Mesendoderm (in vitro differentiated cells): ENCODE measurements at regions not wholly inside any gene's neighbourhood (a gene's known extent, or its start where the extent isn't known, plus 50 kb on each side); places are given as distances from the start of the nearest gene placed in this dataset.

Source experiments
- DNase-seq: peaks from one replicate; pipeline ENCODE4 v3.0.0; 2013
- H2AK5ac ChIP-seq: 2 replicates; pipeline ENCODE4 v1.6.1; 2013; ENCODE audit warnings: low read length, inconsistent platforms
- H2BK120ac ChIP-seq: 2 replicates; pipeline ENCODE4 v1.6.1; 2013; ENCODE audit warnings: low read depth, mild to moderate bottlenecking, low read length, moderate library complexity, mixed read lengths
- H2BK15ac ChIP-seq: replicated peaks from 2 replicates; pipeline ENCODE4 v1.6.1; 2013; ENCODE audit warnings: low read depth, mild to moderate bottlenecking, moderate library complexity
- H2BK5ac ChIP-seq: 2 replicates; pipeline ENCODE4 v1.6.1; 2013; ENCODE audit warnings: low read length, inconsistent platforms
- H3K18ac ChIP-seq: 2 replicates; pipeline ENCODE4 v1.6.1; 2013; ENCODE audit warnings: mild to moderate bottlenecking, low read length, mixed read lengths
- H3K23ac ChIP-seq: one replicate; pipeline ENCODE4 v1.6.1; 2013; ENCODE audit warnings: low read length
- H3K27ac ChIP-seq: 2 replicates; pipeline ENCODE4 v1.5.1; 2013; ENCODE audit warnings: low read depth, mild to moderate bottlenecking, inconsistent platforms, low read length, moderate library complexity
- H3K27me3 ChIP-seq: 2 replicates; pipeline ENCODE4 v1.6.1; 2013; ENCODE audit warnings: low read length, control low read depth, mild to moderate bottlenecking, inconsistent platforms; ENCODE audit not compliant: insufficient read depth, poor library complexity
- H3K36me3 ChIP-seq: 2 replicates; pipeline ENCODE4 v1.6.1; 2013; ENCODE audit warnings: low read length, inconsistent platforms; ENCODE audit not compliant: control insufficient read depth, insufficient read depth
- H3K4ac ChIP-seq: one replicate; pipeline ENCODE4 v1.6.1; 2013; ENCODE audit warnings: low read depth, mild to moderate bottlenecking, low read length, moderate library complexity
- H3K4me1 ChIP-seq: 2 replicates; pipeline ENCODE4 v1.6.1; 2013; ENCODE audit warnings: low read depth, low read length, inconsistent platforms; ENCODE audit not compliant: control insufficient read depth
- H3K4me2 ChIP-seq: 2 replicates; pipeline ENCODE4 v1.6.1; 2013; ENCODE audit warnings: low read length
- H3K4me3 ChIP-seq: 2 replicates; pipeline ENCODE4 v1.5.1; 2013; ENCODE audit warnings: mild to moderate bottlenecking, low read length
- H3K56ac ChIP-seq: one replicate; pipeline ENCODE4 v1.6.1; 2013; ENCODE audit warnings: low read length
- H3K79me1 ChIP-seq: 2 replicates; pipeline ENCODE4 v1.6.1; 2013; ENCODE audit warnings: low read length, inconsistent platforms
- H3K79me2 ChIP-seq: 2 replicates; pipeline ENCODE4 v1.6.1; 2013; ENCODE audit warnings: mild to moderate bottlenecking, low read length; ENCODE audit not compliant: control insufficient read depth, insufficient read depth
- H3K9ac ChIP-seq: 2 replicates; pipeline ENCODE4 v1.6.1; 2013; ENCODE audit warnings: low read length, inconsistent platforms
- H4K5ac ChIP-seq: one replicate; pipeline ENCODE4 v1.6.1; 2013; ENCODE audit warnings: low read length
- H4K8ac ChIP-seq: one replicate; pipeline ENCODE4 v1.6.1; 2013; ENCODE audit warnings: low read depth, mild to moderate bottlenecking, control low read depth, low read length, moderate library complexity
- WGBS: extraction: QIAGEN DNeasy Blood & Tissue Kit; methylation state at CpG from one replicate; pipeline ENCODE4 v1.1.7; 2013; ENCODE audit warnings: low lambda C conversion rate, missing lambda C conversion rate; ENCODE audit not compliant: insufficient coverage; ENCODE audit errors: extremely low coverage; 5-methylcytosine and 5-hydroxymethylcytosine counted together

GRCh38 chr12:70149013-70149412 is 94.2 kb upstream of the CNOT2 start:
- Histone ChIP-seq H3K27ac (no peak overlapping the region), H2BK120ac (no peak overlapping the region), H3K4me2 (no peak overlapping the region), H2AK5ac (no peak overlapping the region), H4K5ac (no peak overlapping the region), H3K79me1 (no peaks in the 10 kb centered on the region), H3K18ac (no peak overlapping the region), H3K27me3 (no peaks in the 10 kb centered on the region), H3K23ac (no peak overlapping the region), H3K9ac (no peak overlapping the region), H2BK5ac (no peak overlapping the region), H3K4ac (no peak overlapping the region), H3K56ac (no peak overlapping the region), H3K36me3 (no peaks in the 10 kb centered on the region), H4K8ac (no peak overlapping the region), H2BK15ac (no peak overlapping the region), H3K79me2 (no peaks in the 10 kb centered on the region), H3K4me3 (no peak overlapping the region), H3K4me1 (no peaks in the 10 kb centered on the region)
- WGBS: no CpG with 5 or more reads among the region's 2 CpGs
- DNase-seq: no peak

GRCh38 chr12:70149665-70150064 is 93.6 kb upstream of the CNOT2 start:
- Histone ChIP-seq H3K4me1 (no peaks in the 10 kb centered on the region), H3K36me3 (no peaks in the 10 kb centered on the region), H3K79me2 (no peaks in the 10 kb centered on the region), H3K9ac (no peak overlapping the region), H3K56ac (no peak overlapping the region), H3K79me1 (no peaks in the 10 kb centered on the region), H3K23ac (no peak overlapping the region), H3K4me3 (no peak overlapping the region), H3K18ac (no peak overlapping the region), H3K27me3 (no peaks in the 10 kb centered on the region), H4K5ac (no peak overlapping the region), H3K4ac (no peak overlapping the region), H3K4me2 (no peak overlapping the region), H3K27ac (no peak overlapping the region), H2BK15ac (no peak overlapping the region), H2AK5ac (no peak overlapping the region), H4K8ac (no peak overlapping the region), H2BK5ac (no peak overlapping the region), H2BK120ac (no peak overlapping the region)
- no peak for DNase-seq

- no peak overlapping the region for H2BK120ac ChIP-seq
- no peak overlapping the region for H3K9ac ChIP-seq
- no peak overlapping the region for H4K8ac ChIP-seq
- no peak overlapping the region for H2BK15ac ChIP-seq
- no peak overlapping the region for H3K23ac ChIP-seq
- H3K18ac ChIP-seq: no peak overlapping the region
- no peak overlapping the region for H2BK5ac ChIP-seq
- no peak overlapping the region for H3K4me2 ChIP-seq
- no CpG with 5 or more reads among the region's 2 CpGs for WGBS
- no peak overlapping the region for H3K27ac ChIP-seq
- H3K79me1 ChIP-seq: no peaks in the 10 kb centered on the region
- H3K36me3 ChIP-seq: no peaks in the 10 kb centered on the region
- no peaks in the 10 kb centered on the region for H3K4me1 ChIP-seq
- no peak overlapping the region for H3K4ac ChIP-seq
- no peak overlapping the region for H3K56ac ChIP-seq
- H2AK5ac ChIP-seq: no peak overlapping the region
- DNase-seq: no peak
- no peak overlapping the region for H4K5ac ChIP-seq
- no peaks in the 10 kb centered on the region for H3K27me3 ChIP-seq
- H3K79me2 ChIP-seq: no peaks in the 10 kb centered on the region
- no peak overlapping the region for H3K4me3 ChIP-seq
These were observed 93.0 kb upstream of the CNOT2 start for GRCh38 chr12:70150230-70150629.

GRCh38 chr12:70151993-70152392 is 91.2 kb upstream of the CNOT2 start:
- Histone ChIP-seq H4K8ac (no peak overlapping the region), H3K36me3 (no peaks in the 10 kb centered on the region), H4K5ac (no peak overlapping the region), H2BK5ac (no peak overlapping the region), H2AK5ac (no peak overlapping the region), H3K27me3 (no peaks in the 10 kb centered on the region), H3K9ac (no peak overlapping the region), H3K79me1 (no peaks in the 10 kb centered on the region), H3K27ac (no peak overlapping the region), H3K56ac (no peak overlapping the region), H3K4ac (no peak overlapping the region), H3K4me1 (no peaks in the 10 kb centered on the region), H2BK15ac (no peak overlapping the region), H3K23ac (no peak overlapping the region), H2BK120ac (no peak overlapping the region), H3K4me2 (no peak overlapping the region), H3K4me3 (no peak overlapping the region), H3K18ac (no peak overlapping the region), H3K79me2 (no peaks in the 10 kb centered on the region)
- DNase-seq: no peak
- WGBS: no CpG with 5 or more reads among the region's 4 CpGs

GRCh38 chr12:70154087-70154638 is 89.1 kb upstream of the CNOT2 start:
- Histone ChIP-seq H4K5ac (no peak overlapping the region), H2BK15ac (no peak overlapping the region), H3K27me3 (no peaks in the 10 kb centered on the region), H3K4me3 (no peak overlapping the region), H2BK5ac (no peak overlapping the region), H3K79me1 (no peaks in the 10 kb centered on the region), H2AK5ac (no peak overlapping the region), H3K18ac (no peak overlapping the region), H4K8ac (no peak overlapping the region), H3K4me1 (no peaks in the 10 kb centered on the region), H3K4me2 (no peak overlapping the region), H3K27ac (no peak overlapping the region), H3K36me3 (no peaks in the 10 kb centered on the region), H3K9ac (no peak overlapping the region), H3K56ac (no peak overlapping the region), H3K4ac (no peak overlapping the region), H3K79me2 (no peaks in the 10 kb centered on the region), H2BK120ac (no peak overlapping the region), H3K23ac (no peak overlapping the region)
- no CpG with 5 or more reads among the region's 2 CpGs for WGBS
- DNase-seq: no peak

- Histone ChIP-seq H2AK5ac (no peak overlapping the region), H2BK5ac (no peak overlapping the region), H4K5ac (no peak overlapping the region), H3K4me2 (no peak overlapping the region), H3K79me2 (no peaks in the 10 kb centered on the region), H3K4me3 (no peak overlapping the region), H3K27me3 (no peaks in the 10 kb centered on the region), H2BK15ac (no peak overlapping the region), H3K79me1 (no peaks in the 10 kb centered on the region), H3K23ac (no peak overlapping the region), H3K27ac (no peak overlapping the region), H2BK120ac (no peak overlapping the region), H4K8ac (no peak overlapping the region), H3K36me3 (no peaks in the 10 kb centered on the region), H3K4ac (no peak overlapping the region), H3K4me1 (no peaks in the 10 kb centered on the region), H3K9ac (no peak overlapping the region), H3K18ac (no peak overlapping the region), H3K56ac (no peak overlapping the region)
- peak; percentile 67 for DNase-seq
These were observed 88.2 kb upstream of the CNOT2 start for GRCh38 chr12:70154960-70155589.
